ENCODE measurements at regions not wholly inside any gene's neighbourhood (a gene's known extent, or its start where the extent isn't known, plus 50 kb on each side); places are given as distances from the start of the nearest gene placed in this dataset.

DNA sequence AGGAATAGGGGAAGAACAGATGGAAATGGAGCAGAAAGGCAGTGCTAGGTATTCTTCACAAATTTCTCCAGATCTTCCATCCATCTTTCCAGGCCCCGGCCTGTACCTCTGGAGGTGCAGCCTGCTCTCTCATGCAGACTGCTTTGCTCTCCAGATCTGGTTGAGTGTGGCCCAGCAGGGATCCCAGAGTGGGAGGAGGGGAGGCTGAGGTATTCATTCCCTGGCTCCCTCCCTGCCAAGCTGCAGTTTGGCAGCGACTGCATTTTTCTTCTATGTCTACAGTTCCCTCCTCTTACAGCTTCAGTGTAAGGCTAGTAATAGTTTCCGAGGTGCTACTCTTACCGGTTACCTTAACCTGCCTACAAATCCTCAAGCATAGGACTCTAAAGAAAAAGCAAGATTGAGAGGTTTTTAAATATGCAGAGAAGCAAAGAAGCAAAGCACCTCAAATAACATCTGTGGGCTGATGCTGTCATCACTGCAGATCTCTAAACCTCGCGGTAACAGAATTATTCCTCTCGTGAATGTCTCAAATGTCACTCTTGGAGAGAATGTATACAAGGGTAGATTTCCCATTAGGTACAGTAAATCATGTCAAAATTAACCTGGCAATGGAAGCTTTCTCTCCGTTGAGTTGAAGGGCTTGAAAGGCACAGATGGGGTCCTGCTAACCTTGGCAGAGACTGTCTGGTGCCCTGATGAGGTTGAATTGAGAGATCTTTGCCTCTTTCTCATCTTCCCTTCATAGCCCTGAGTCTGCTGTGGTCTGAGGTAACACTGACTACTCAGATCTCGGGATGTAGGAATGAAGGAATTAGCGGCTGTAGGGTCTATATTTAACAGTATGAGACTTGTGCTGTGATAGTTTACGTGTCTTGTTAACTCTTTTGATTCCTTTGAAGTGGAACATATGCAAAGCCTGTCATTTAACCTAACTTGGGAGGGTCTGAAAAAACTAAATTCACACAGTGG lies 297.9 kb upstream of the C11orf87 start:
- H3K27me3 ChIP-seq (ENCODE audit: control insufficient read depth in 2 of 2, insufficient read depth in 2 of 2, low read length in 2 of 2): no peaks in the 10 kb centered on the region
- H3K27ac ChIP-seq (ENCODE audit: extremely low read depth, low read depth, low read length): no peak overlapping the region
- FAIRE-seq (no peak), DNase-seq (ENCODE audit: extremely low read depth in 1 of 4, low spot score in 3 of 4) (no peak), ATAC-seq (no peak)
- H3K4me3 ChIP-seq: no peak overlapping the region
- intact Hi-C loops (cut with micrococcal nuclease) (no loop called here), in situ Hi-C loops (cut with MboI) (no loop called here)
- H3K36me3 ChIP-seq (ENCODE audit: control insufficient read depth, insufficient read depth, low read length): no peaks in the 10 kb centered on the region
- no peaks in the 10 kb centered on the region for H3K9me1 ChIP-seq (ENCODE audit: control insufficient read depth, insufficient read depth, low read length)
- no peaks in the 10 kb centered on the region for H3K79me2 ChIP-seq (ENCODE audit: control insufficient read depth, insufficient read depth, low read length)
- H3K4me2 ChIP-seq (ENCODE audit: insufficient read depth, low read length): no peak overlapping the region
- no peaks in the 10 kb centered on the region for H3K4me1 ChIP-seq (replicated peaks in 1 of 2; ENCODE audit: control insufficient read depth in 2 of 2, insufficient read depth in 2 of 2, low read length in 2 of 2)
- no peaks in the 10 kb centered on the region for H3K9me3 ChIP-seq (replicated peaks; ENCODE audit: control insufficient read depth, insufficient read depth, low read depth, low read length)
- H4K20me1 ChIP-seq (replicated peaks; ENCODE audit: control insufficient read depth, insufficient read depth, low read length): no peaks in the 10 kb centered on the region
- H3K9ac ChIP-seq (ENCODE audit: insufficient read depth in 1 of 2, low read depth in 2 of 2, low read length in 2 of 2): no peak overlapping the region
- no peak overlapping the region for H2AFZ ChIP-seq (ENCODE audit: low read depth, low read length)
- CTCF ChIA-PET (ENCODE audit: low intra/inter-chr PET ratio): no interaction called here
- no TSS peak for BruUV-seq (replicated peaks)
- POLR2A ChIA-PET: no interaction called here
- WGBS (ENCODE audit: insufficient coverage, low coverage, missing lambda C conversion rate): 0% methylated on average over 11 of the region's 11 CpGs
- TF ChIP-seq MCM3 (IDR thresholded peaks at IDR 0.05) (no peak), KAT2B (IDR thresholded peaks at IDR 0.05; ENCODE audit: low read depth, low read length) (no peak), SNRNP70 (optimal IDR thresholded peaks at IDR 0.05; ENCODE audit: low read depth, low read length) (no peak), ZNF324 (CRISPR knock-in tag; IDR thresholded peaks at IDR 0.05) (no peak)
- TF ChIP-seq, protein P1, sequence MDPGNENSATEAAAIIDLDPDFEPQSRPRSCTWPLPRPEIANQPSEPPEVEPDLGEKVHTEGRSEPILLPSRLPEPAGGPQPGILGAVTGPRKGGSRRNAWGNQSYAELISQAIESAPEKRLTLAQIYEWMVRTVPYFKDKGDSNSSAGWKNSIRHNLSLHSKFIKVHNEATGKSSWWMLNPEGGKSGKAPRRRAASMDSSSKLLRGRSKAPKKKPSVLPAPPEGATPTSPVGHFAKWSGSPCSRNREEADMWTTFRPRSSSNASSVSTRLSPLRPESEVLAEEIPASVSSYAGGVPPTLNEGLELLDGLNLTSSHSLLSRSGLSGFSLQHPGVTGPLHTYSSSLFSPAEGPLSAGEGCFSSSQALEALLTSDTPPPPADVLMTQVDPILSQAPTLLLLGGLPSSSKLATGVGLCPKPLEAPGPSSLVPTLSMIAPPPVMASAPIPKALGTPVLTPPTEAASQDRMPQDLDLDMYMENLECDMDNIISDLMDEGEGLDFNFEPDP (CRISPR knock-in tag; IDR thresholded peaks at IDR 0.05): no peak
- TF ChIP-seq, protein P2, sequence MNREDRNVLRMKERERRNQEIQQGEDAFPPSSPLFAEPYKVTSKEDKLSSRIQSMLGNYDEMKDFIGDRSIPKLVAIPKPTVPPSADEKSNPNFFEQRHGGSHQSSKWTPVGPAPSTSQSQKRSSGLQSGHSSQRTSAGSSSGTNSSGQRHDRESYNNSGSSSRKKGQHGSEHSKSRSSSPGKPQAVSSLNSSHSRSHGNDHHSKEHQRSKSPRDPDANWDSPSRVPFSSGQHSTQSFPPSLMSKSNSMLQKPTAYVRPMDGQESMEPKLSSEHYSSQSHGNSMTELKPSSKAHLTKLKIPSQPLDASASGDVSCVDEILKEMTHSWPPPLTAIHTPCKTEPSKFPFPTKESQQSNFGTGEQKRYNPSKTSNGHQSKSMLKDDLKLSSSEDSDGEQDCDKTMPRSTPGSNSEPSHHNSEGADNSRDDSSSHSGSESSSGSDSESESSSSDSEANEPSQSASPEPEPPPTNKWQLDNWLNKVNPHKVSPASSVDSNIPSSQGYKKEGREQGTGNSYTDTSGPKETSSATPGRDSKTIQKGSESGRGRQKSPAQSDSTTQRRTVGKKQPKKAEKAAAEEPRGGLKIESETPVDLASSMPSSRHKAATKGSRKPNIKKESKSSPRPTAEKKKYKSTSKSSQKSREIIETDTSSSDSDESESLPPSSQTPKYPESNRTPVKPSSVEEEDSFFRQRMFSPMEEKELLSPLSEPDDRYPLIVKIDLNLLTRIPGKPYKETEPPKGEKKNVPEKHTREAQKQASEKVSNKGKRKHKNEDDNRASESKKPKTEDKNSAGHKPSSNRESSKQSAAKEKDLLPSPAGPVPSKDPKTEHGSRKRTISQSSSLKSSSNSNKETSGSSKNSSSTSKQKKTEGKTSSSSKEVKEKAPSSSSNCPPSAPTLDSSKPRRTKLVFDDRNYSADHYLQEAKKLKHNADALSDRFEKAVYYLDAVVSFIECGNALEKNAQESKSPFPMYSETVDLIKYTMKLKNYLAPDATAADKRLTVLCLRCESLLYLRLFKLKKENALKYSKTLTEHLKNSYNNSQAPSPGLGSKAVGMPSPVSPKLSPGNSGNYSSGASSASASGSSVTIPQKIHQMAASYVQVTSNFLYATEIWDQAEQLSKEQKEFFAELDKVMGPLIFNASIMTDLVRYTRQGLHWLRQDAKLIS (CRISPR knock-in tag; IDR thresholded peaks at IDR 0.05): no peak
- TF ChIP-seq, protein P3, sequence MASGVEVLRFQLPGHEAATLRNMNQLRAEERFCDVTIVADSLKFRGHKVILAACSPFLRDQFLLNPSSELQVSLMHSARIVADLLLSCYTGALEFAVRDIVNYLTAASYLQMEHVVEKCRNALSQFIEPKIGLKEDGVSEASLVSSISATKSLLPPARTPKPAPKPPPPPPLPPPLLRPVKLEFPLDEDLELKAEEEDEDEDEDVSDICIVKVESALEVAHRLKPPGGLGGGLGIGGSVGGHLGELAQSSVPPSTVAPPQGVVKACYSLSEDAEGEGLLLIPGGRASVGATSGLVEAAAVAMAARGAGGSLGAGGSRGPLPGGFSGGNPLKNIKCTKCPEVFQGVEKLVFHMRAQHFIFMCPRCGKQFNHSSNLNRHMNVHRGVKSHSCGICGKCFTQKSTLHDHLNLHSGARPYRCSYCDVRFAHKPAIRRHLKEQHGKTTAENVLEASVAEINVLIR (CRISPR knock-in tag; IDR thresholded peaks at IDR 0.05): no peak
- TF ChIP-seq, protein P4, sequence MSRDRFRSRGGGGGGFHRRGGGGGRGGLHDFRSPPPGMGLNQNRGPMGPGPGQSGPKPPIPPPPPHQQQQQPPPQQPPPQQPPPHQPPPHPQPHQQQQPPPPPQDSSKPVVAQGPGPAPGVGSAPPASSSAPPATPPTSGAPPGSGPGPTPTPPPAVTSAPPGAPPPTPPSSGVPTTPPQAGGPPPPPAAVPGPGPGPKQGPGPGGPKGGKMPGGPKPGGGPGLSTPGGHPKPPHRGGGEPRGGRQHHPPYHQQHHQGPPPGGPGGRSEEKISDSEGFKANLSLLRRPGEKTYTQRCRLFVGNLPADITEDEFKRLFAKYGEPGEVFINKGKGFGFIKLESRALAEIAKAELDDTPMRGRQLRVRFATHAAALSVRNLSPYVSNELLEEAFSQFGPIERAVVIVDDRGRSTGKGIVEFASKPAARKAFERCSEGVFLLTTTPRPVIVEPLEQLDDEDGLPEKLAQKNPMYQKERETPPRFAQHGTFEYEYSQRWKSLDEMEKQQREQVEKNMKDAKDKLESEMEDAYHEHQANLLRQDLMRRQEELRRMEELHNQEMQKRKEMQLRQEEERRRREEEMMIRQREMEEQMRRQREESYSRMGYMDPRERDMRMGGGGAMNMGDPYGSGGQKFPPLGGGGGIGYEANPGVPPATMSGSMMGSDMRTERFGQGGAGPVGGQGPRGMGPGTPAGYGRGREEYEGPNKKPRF (IDR thresholded peaks at IDR 0.05; ENCODE audit: low read depth, low read length): no peak
